GM12878 (cell line): ENCODE measurements at regions not wholly inside any gene's neighbourhood (a gene's known extent, or its start where the extent isn't known, plus 50 kb on each side); places are given as distances from the start of the nearest gene placed in this dataset.

Experiments
- ATAC-seq: fragments of 200-7000 bp; cut with Tn5 transposase; 3 replicates; pipeline ENCODE4 v1.9.1; 2020; ENCODE audit warnings: mild to moderate bottlenecking, moderate library complexity
- BruUV-seq: library from RNA; stranded (reverse); fragments of 400-500 nt; replicated peaks from 2 replicates; lab custom pipeline; 2021; lab: Mats Ljungman, UMichigan
- CTCF ChIA-PET: fragments of 300-600 bp; sonication (Branson Sonifier 250); formaldehyde crosslinking; extraction: SDS; loops from one replicate; lab custom pipeline; 2021; ENCODE audit warnings: inconsistent platforms; lab: Yijun Ruan, JAX
- POLR2A ChIA-PET: fragments of 350-600 bp; formaldehyde crosslinking; extraction: SDS; loops from one replicate; lab custom pipeline; 2021; ENCODE audit warnings: inconsistent platforms; lab: Charles Lee
- RAD21 ChIA-PET: fragments of 300-600 bp; sonication (Branson Sonifier 250); formaldehyde crosslinking; loops from one replicate; lab custom pipeline; 2023; ENCODE audit warnings: antibody characterized with exemption; ENCODE audit not compliant: unreplicated experiment; lab: Charles Lee
- SMC1A ChIA-PET: fragments of 300-600 bp; sonication (Branson Sonifier 250); formaldehyde crosslinking; loops from one replicate; lab custom pipeline; 2023; ENCODE audit not compliant: unreplicated experiment, uncharacterized antibody; lab: Charles Lee
- DNase-seq: peaks from one replicate; pipeline ENCODE4 v3.0.0-alpha.2; 2011; ENCODE audit warnings: low read depth, low spot score
- FAIRE-seq: peaks from 3 replicates; lab custom pipeline; 2011; peaks lifted over from hg19 to GRCh38; lab: Jason Lieb, UNC
- H2AFZ ChIP-seq: 2 replicates; pipeline ENCODE4 v1.6.0; 2011; ENCODE audit warnings: low read depth, low read length, control low read depth; ENCODE audit not compliant: control insufficient read depth
- H3K27ac ChIP-seq: 2 replicates; pipeline ENCODE4 v1.5.1; 2011; ENCODE audit warnings: control low read depth; ENCODE audit not compliant: control insufficient read depth, insufficient read depth
- H3K27me3 ChIP-seq, 2 experiments: replicated peaks in 1 of 2; 2 replicates each; pipeline versions ENCODE4 v1.6.0 to v1.6.1; 2011; ENCODE audit warnings: low read length in 1 of 2; ENCODE audit not compliant: control insufficient read depth in 2 of 2, insufficient read depth in 2 of 2
- H3K36me3 ChIP-seq, 2 experiments: 2 replicates each; pipeline ENCODE4 v1.5.1; 2011; ENCODE audit warnings: low read length in 1 of 2; ENCODE audit not compliant: control insufficient read depth in 2 of 2, insufficient read depth in 2 of 2
- H3K4me1 ChIP-seq: 2 replicates; pipeline ENCODE4 v1.6.1; 2011; ENCODE audit warnings: mild to moderate bottlenecking, low read length, moderate library complexity, mixed read lengths; ENCODE audit not compliant: control insufficient read depth, insufficient read depth
- H3K4me2 ChIP-seq: 2 replicates; pipeline ENCODE4 v1.6.0; 2011; ENCODE audit warnings: control low read depth; ENCODE audit not compliant: control insufficient read depth, insufficient read depth
- H3K4me3 ChIP-seq: fragments of 200-600 bp; sonication (generic); 2 replicates; pipeline ENCODE4 v1.5.1; 2016
- H3K79me2 ChIP-seq: 2 replicates; pipeline ENCODE4 v1.6.0; 2011; ENCODE audit warnings: low read length; ENCODE audit not compliant: control insufficient read depth, insufficient read depth
- H3K9ac ChIP-seq: 2 replicates; pipeline ENCODE4 v1.8.0; 2011; ENCODE audit warnings: low read length, control low read depth, mixed read lengths; ENCODE audit not compliant: control insufficient read depth, insufficient read depth
- H3K9me3 ChIP-seq: replicated peaks from 3 replicates; pipeline ENCODE4 v1.5.1; 2011; ENCODE audit warnings: mild to moderate bottlenecking, low read length; ENCODE audit not compliant: control insufficient read depth, insufficient read depth
- H4K20me1 ChIP-seq: 2 replicates; pipeline ENCODE4 v1.6.0; 2011; ENCODE audit not compliant: control insufficient read depth, insufficient read depth
- EZH2 ChIP-seq: IDR thresholded peaks from 2 replicates; pipeline ENCODE4 v1.6.1; 2012; ENCODE audit warnings: low read depth, mild to moderate bottlenecking, control low read depth, inconsistent platforms, low read length, borderline replicate concordance; ENCODE audit not compliant: control insufficient read depth
- MYB ChIP-seq: fragments of 150-350 bp; IDR thresholded peaks from 2 replicates; pipeline ENCODE4 v1.6.1; 2014; ENCODE audit warnings: mild to moderate bottlenecking, low read depth, low read length, borderline replicate concordance
- RAD51 ChIP-seq: fragments of 450-650 bp; IDR thresholded peaks from 2 replicates; pipeline ENCODE4 v1.6.1; 2016; ENCODE audit warnings: moderate library complexity, mild to moderate bottlenecking, inconsistent platforms
- SMC3 ChIP-seq: IDR thresholded peaks from 2 replicates; pipeline ENCODE4 v1.6.1; 2011; ENCODE audit warnings: low read length, improper control_type of control experiment, borderline replicate concordance
- USF2 ChIP-seq: IDR thresholded peaks from 2 replicates; pipeline ENCODE4 v1.6.1; 2011; ENCODE audit warnings: low read depth, low read length, improper control_type of control experiment, borderline replicate concordance
- ZBTB4 ChIP-seq: fragments of 450-650 bp; formaldehyde crosslinking; IDR thresholded peaks from 2 replicates; pipeline ENCODE4 v1.4.0; 2022; ENCODE audit warnings: mild to moderate bottlenecking, moderate library complexity
- ZNF274 ChIP-seq: IDR thresholded peaks from one replicate; pipeline ENCODE4 v1.8.0; 2011; ENCODE audit not compliant: insufficient read length, insufficient read depth
- ZNF384 ChIP-seq: IDR thresholded peaks from 2 replicates; pipeline ENCODE4 v1.6.1; 2012; ENCODE audit warnings: low read depth, mild to moderate bottlenecking, low read length, improper control_type of control experiment, borderline replicate concordance
- WGBS: methylation state at CpG from one replicate; pipeline ENCODE4 v1.1.6; 2016; ENCODE audit warnings: low lambda C conversion rate; ENCODE audit not compliant: insufficient replicate concordance, insufficient coverage; ENCODE audit errors: missing lambda C conversion rate; 5-methylcytosine and 5-hydroxymethylcytosine counted together
- in situ Hi-C: fragments of 300-500 bp; cut with MboI; formaldehyde crosslinking; loops from 9 replicates; pipeline ENCODE4 v1.14.3; 2018; ENCODE audit warnings: mixed read lengths
- intact Hi-C: fragments of 100-400 bp; cut with micrococcal nuclease; formaldehyde crosslinking; loops from one replicate; pipeline ENCODE4 v1.14.2; 2022; ENCODE audit not compliant: unreplicated experiment

DNA sequence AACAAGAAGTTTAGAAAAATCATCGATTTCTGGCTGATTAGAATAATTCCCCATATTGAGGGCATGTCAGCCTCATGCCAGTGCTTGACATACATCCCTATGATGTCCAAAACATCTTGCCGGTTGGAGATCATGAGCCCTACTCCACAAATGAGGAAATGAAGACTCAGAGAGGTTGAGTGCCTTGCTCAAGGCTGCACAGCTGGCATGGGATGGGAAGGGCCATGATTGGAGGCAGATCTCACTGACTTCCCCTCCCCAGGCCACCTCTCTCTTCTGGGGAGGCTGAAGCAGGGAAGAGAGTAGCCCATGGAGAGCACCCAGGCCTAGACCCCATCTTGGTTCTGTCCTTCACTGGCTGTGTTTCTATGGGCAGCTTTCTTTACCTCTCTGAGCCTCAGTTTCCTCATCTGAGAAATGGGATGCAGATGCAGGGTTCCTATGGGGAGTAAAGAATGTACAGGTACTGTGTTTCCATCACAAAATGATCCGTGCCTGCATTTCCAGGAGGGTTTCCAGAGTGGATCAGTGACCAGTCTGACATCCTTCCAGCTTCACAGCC is 145.7 kb downstream of the SYF2 start:
- FAIRE-seq, result no peak
- Histone ChIP-seq H3K9ac (no peak overlapping the region), H3K27ac (no peak overlapping the region), H4K20me1 (no peaks in the 10 kb centered on the region), H3K36me3 (no peaks in the 10 kb centered on the region), H3K4me1 (no peaks in the 10 kb centered on the region), H3K4me2 (no peak overlapping the region), H3K27me3 (peaks cover 0 to 3% of the 10 kb centered on the region in 2 experiments; a peak in 2 of 4 replicates), H3K4me3 (no peak overlapping the region), H2AFZ (no peak overlapping the region), H3K79me2 (no peaks in the 10 kb centered on the region), H3K9me3 (no peaks in the 10 kb centered on the region)
- in situ Hi-C loops (no loop called here), intact Hi-C loops (no loop called here)
- no peak for TF ChIP-seq RAD51
- TF ChIP-seq SMC3, result no peak
- TF ChIP-seq ZNF384, result no peak
- ATAC-seq, result no peak
- BruUV-seq, result no TSS peak
- ChIA-PET CTCF (interaction anchor here (1.2 to 1.5 kb wide), 2 partner anchors 13 to 119 kb away, joined by 4 to 5 read pairs; no protein-coding TSS in a partner anchor), POLR2A (no interaction called here), SMC1A (interaction anchor here (2.2 kb wide), 1 partner anchor 13 kb away, joined by 5 read pairs; no protein-coding TSS in a partner anchor), RAD21 (no interaction called here)
- DNase-seq, result no peak
- WGBS, result 51% methylated on average over 3 of the region's 3 CpGs

DNA sequence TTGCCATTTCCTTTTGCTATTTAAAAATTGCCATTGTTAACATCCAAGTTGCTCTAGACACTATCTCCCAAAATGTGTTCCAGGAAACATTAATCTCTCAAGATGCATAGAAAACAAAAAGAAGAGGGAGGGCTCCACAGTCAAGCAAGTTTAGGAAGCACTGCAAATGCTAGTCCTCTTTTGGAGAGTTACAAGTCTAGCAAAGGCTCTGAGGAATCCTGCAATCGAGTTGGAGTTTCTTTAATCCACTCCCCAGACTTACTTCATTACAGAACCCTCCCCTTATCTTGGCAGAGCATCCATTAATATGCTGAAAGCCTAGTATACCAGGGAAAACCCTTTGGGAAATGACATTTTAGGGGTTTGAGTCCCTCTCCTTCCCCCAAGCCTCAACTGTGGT is 147.9 kb downstream of the SYF2 start:
- ChIA-PET POLR2A (no interaction called here), SMC1A (no interaction called here), CTCF (interaction anchor here (0.6 kb wide), 1 partner anchor 119 kb away, joined by 3 read pairs; no protein-coding TSS in a partner anchor), RAD21 (no interaction called here)
- Histone ChIP-seq H4K20me1 (no peaks in the 10 kb centered on the region), H3K79me2 (no peaks in the 10 kb centered on the region), H3K9ac (no peak overlapping the region), H3K4me3 (no peak overlapping the region), H3K9me3 (no peaks in the 10 kb centered on the region), H3K27me3 (peaks cover 0 to 3% of the 10 kb centered on the region in 2 experiments; a peak in 2 of 4 replicates), H2AFZ (no peak overlapping the region), H3K4me1 (peaks cover 5% of the 10 kb centered on the region; the same call in 1 of the 2 replicates), H3K27ac (no peak overlapping the region), H3K36me3 (no peaks in the 10 kb centered on the region), H3K4me2 (no peak overlapping the region)
- ATAC-seq (no peak), FAIRE-seq (no peak), DNase-seq (no peak)
- in situ Hi-C loops, result no loop called here
- intact Hi-C loops, result no loop called here
- BruUV-seq, result no TSS peak
- 8% methylated on average over 1 of the region's 1 CpG for WGBS
- TF ChIP-seq USF2, result no peak
- TF ChIP-seq MYB, result no peak
- TF ChIP-seq ZNF274, result no peak
- no peak for TF ChIP-seq ZBTB4 (CRISPR knock-in tag)
- TF ChIP-seq EZH2, result no peak
